Kidney (tissue), 13 donors: ENCODE measurements at regions not wholly inside any gene's neighbourhood (a gene's known extent, or its start where the extent isn't known, plus 50 kb on each side); places are given as distances from the start of the nearest gene placed in this dataset.

Experiments used
- DNase-seq, 5 donors: peaks; one replicate each; pipeline ENCODE4 v3.0.0-alpha.2; 2013 to 2020
- FAIRE-seq: peaks from 2 replicates; lab custom pipeline; 2012; peaks lifted over from hg19 to GRCh38; lab: Jason Lieb, UNC
- H3K27ac ChIP-seq, 2 donors: one replicate each; pipeline ENCODE4 v1.7.0; 2013; ENCODE audit warnings: low read depth in 2 of 2, low read length in 2 of 2, inconsistent platforms in 1 of 2
- H3K27me3 ChIP-seq: one replicate; pipeline ENCODE4 v1.7.1; 2013; ENCODE audit warnings: low read length, inconsistent platforms; ENCODE audit not compliant: control insufficient read depth, insufficient read depth
- H3K36me3 ChIP-seq, 3 donors: one replicate each; pipeline versions ENCODE4 v1.7.0 to v1.7.1; 2013; ENCODE audit warnings: low read length in 3 of 3, control low read depth in 1 of 3, inconsistent platforms in 1 of 3; ENCODE audit not compliant: insufficient read depth in 3 of 3, control insufficient read depth in 2 of 3
- H3K4me1 ChIP-seq, 3 donors: one replicate each; pipeline versions ENCODE4 v1.7.0 to v1.7.1; 2013; ENCODE audit warnings: low read length in 3 of 3, inconsistent platforms in 1 of 3, low read depth in 1 of 3; ENCODE audit not compliant: control insufficient read depth in 2 of 3, insufficient read depth in 2 of 3
- H3K4me3 ChIP-seq, 3 donors: one replicate each; pipeline versions ENCODE4 v1.7.0 to v1.8.1; 2013; ENCODE audit warnings: low read length in 3 of 3, control low read depth in 1 of 3, inconsistent platforms in 1 of 3
- H3K9ac ChIP-seq, 3 donors: one replicate each; pipeline versions ENCODE4 v1.7.0 to v1.7.1; 2013; ENCODE audit warnings: low read length in 3 of 3, control low read depth in 1 of 3, inconsistent platforms in 1 of 3
- H3K9me3 ChIP-seq, 3 donors: one replicate each; pipeline versions ENCODE4 v1.7.0 to v1.7.1; 2013; ENCODE audit warnings: low read length in 3 of 3, control low read depth in 1 of 3, inconsistent platforms in 1 of 3; ENCODE audit not compliant: control insufficient read depth in 2 of 3, insufficient read depth in 1 of 3
- CTCF ChIP-seq: IDR thresholded peaks from 3 replicates; pipeline ENCODE4 v1.5.1; 2012; ENCODE audit warnings: mild to moderate bottlenecking, moderate library complexity, borderline replicate concordance; ENCODE audit not compliant: insufficient read depth; ENCODE audit errors: extremely low read depth
- intact Hi-C: fragments of 100-400 bp; cut with DNase I; formaldehyde crosslinking; loops from one replicate; pipeline ENCODE4 v1.11.1; 2022
- donor health status: control.
- donor health status: control.
- donor health status: control.
- donor health status: control.
- donor health status: control.
- donor health status: DM: yes; HTN: yes; CAD: no.
- donor health status: Normal renal cell carcinoma (clear cell type).

GRCh38 chr6:168163096-168163731, 84.2 kb upstream of the FRMD1 start:
- no peak overlapping the region for H3K9ac ChIP-seq
- no peaks in the 10 kb centered on the region for H3K9me3 ChIP-seq
- FAIRE-seq (no peak), DNase-seq (peak in 3 of 5 donors; percentile 34 to 64 (median 59))
- no peak overlapping the region for H3K27ac ChIP-seq
- no peaks in the 10 kb centered on the region for H3K36me3 ChIP-seq
- no peaks in the 10 kb centered on the region for H3K27me3 ChIP-seq
- TF ChIP-seq CTCF, result no peak
- intact Hi-C loops, result no loop called here
- H3K4me1 ChIP-seq, result no peaks in the 10 kb centered on the region
- no peak overlapping the region for H3K4me3 ChIP-seq

- peak in 1 of 5 donors; percentile 7 for DNase-seq
These were observed 83.4 kb upstream of the FRMD1 start for GRCh38 chr6:168162366-168162765.

DNA sequence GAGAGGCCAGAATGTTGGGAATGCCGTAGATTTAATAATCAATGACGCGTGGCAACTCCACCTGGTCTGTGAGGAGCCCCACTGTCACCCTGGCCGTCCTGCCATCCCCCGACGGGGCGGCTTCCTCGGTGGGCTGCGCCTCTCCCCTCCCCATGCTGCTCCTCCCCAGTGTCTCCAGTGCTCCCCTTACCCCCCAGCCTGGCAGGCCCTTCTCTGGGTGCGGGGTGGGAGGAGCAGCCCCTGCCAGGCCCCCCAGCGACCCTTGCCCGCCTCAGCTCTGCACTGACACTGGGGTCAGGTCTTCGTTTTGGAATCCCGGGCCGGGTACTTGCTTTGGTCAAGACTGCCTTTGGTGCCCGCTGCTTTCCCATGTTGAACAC, 82.3 kb upstream of the FRMD1 start:
- no peaks in the 10 kb centered on the region for H3K36me3 ChIP-seq
- H3K4me1 ChIP-seq, result peaks cover 0 to 6% (median 0%) of the 10 kb centered on the region in 3 donors
- no peak for TF ChIP-seq CTCF
- intact Hi-C loops, result no loop called here
- no peak overlapping the region for H3K27ac ChIP-seq
- no peaks in the 10 kb centered on the region for H3K9me3 ChIP-seq
- DNase-seq (peak in 2 of 5 donors; percentile 9 to 42), FAIRE-seq (no peak)
- H3K9ac ChIP-seq, result no peak overlapping the region
- no peaks in the 10 kb centered on the region for H3K27me3 ChIP-seq
- no peak overlapping the region for H3K4me3 ChIP-seq

More at GRCh38 chr6:168162366-168162765, 83.4 kb upstream of the FRMD1 start:
- H3K27me3 ChIP-seq, result no peaks in the 10 kb centered on the region
- no peak for TF ChIP-seq CTCF
- H3K4me1 ChIP-seq, result peaks cover 0 to 3% (median 0%) of the 10 kb centered on the region in 3 donors
- FAIRE-seq, result no peak
- no peak overlapping the region for H3K4me3 ChIP-seq
- H3K27ac ChIP-seq, result no peak overlapping the region
- no peak overlapping the region for H3K9ac ChIP-seq
- H3K36me3 ChIP-seq, result no peaks in the 10 kb centered on the region
- no peaks in the 10 kb centered on the region for H3K9me3 ChIP-seq
- intact Hi-C loops, result no loop called here
